Hematopoietic multipotent progenitor cell treated with erythropoietin and hydrocortisone succinate and interleukin-3 and kit ligand, for 15 days (in vitro differentiated cells): ENCODE measurements at regions not wholly inside any gene's neighbourhood (a gene's known extent, or its start where the extent isn't known, plus 50 kb on each side); places are given as distances from the start of the nearest gene placed in this dataset.
A peak's percentile ranks its signal among the peaks of the same experiment; 100 is the strongest.

Experiments
- DNase-seq: peaks from one replicate; pipeline ENCODE4 v3.0.0-alpha.2; 2015; ENCODE audit warnings: low spot score

DNA sequence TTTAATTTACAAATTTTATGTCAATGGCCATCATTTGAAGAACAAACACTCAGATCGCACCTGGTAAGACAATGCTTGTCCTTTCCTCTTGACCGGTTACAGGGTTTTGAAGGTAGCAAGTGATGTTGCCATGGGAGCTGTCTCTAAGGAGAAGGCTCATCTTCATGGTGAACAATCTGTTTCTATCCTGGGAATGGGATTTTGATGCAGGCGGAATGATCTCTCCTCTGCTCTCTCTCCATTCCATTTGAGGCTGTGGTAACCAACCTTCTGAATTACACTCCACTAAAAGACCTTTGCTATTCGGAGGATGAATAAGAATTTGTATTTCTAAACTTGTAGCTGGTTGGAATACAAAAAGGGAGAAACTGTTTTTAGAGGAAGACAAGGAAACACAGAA is 57.9 kb upstream of the SLC5A9 start:
- DNase-seq: no peak

DNA sequence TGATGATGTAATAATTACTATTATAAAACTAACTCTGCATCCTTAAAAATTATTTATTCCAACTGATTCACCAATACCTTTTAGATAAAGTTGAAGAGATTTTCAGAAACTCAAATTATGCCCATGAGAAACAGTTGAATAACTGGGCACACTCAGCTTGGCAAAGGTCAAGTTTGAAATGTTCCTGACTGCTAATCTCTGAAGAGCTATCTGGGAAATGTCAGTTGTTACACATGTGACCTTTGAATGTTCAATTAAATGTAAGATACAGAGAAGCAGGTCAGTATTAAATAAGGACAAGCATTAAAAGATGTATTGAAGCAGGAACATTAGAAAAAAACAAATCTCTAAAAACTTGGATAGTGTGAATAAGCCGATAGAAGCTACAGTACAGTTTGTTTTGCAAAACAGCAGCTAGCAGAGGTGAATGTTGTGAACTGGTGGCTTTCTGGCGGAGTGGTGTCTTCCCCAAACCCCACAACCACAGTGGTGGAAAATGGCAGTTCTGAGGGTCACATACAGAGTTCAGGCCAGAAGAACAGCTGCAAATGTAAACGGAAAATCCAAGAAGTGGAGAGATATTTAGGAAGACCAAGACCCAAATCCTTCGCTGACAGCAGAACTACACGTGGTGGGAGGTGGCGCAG is 61.9 kb upstream of the SLC5A9 start:
- DNase-seq: no peak

DNA sequence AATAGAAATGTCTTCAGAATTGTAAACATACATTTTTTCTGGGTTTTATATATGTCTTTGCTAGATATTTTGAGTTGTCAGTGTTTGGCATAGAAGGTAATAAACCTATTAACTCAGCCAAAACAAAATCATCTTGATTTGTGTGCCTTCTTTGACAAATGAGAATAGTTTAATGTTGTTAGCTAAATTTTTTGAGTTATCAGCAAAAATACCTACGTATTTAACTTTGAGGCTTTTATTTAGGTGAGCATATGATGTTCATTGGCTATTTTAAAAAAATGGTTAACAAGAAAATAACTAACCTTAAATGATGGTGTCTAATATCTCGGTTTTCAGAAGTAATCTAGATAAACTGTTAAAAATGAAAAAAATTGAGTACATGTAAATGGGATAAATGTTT is 83.2 kb upstream of the SLC5A9 start:
- DNase-seq: no peak

DNA sequence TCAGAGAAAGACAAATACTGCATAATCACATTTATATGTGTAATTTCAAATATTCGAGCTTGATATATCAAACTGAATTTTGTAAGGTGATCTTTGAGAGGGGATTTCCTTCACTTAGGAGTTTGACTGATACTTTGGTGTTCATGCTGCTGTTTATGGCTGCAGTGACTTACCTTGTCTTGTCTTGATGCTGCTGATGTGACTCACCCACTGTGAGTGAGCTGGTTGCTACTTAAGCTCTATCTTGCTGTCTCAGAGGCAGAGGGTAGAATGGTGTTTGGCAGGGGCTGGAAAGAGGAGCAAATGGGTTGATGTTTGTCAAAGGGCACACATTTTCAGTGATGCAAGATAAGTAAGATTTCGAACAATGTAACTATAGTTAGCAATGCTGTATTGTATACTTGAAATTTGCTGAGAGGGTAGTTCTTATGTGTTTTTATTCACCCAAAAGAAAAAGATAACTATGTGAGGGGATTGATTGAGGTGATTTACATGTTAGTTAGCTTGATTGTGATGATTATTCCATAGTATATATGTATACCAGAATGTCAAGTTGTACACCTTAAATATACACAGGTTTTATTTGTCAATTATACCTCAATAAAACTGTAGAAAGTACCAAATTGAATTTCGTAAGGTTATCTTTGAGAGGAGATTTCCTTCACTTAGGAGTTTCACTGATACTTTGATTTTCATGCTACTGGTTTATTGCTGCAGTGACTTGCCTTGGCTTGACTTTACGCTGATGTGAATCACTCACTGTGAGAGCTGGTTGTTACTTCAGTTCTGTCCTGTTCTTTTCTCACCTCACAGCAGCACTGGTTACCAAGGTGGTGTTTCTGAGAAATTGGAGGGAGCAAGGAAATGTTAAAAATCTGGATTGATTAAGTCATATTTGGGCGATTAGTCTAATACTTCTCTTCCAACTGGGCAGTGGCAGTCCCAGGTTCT is 94.5 kb upstream of the SLC5A9 start:
- no peak for DNase-seq

DNA sequence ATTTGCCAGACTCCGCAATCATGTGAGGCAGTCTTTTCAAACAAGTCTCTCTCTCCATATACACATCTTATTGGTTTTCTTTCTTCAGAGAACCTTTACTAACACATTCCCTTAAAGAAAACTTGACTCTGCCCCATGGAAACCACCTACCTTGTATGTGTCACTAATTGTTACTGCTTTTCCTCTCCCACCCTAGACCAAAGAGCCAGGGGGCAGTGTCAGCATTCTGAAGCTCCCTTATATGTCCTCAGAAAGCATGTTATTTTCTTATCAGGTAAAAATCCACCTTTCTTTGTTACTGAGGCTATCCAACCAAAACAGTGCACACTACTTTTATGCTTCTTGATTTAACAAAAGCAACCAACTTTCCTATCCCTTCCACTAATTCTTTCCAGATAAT is 98.9 kb upstream of the SLC5A9 start:
- no peak for DNase-seq

DNA sequence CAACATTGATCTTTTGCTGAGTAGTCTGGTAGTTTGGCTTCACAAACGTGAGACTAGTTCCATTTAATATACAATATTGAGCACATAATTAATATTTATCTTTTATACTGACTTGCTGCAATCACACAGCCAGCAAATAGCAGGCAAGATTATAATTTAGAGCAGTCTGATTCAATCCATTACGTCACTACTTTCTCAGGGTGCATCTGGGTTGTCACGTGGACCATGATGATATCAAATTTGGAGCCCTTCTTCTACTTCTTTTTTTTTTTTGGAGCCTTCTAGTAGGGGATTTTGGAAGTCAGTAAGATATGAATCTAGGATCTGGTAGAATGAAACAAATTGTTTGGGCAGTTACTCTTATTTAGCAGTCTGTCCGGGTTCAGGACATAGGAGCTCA is 100.6 kb upstream of the SLC5A9 start:
- DNase-seq: no peak

DNA sequence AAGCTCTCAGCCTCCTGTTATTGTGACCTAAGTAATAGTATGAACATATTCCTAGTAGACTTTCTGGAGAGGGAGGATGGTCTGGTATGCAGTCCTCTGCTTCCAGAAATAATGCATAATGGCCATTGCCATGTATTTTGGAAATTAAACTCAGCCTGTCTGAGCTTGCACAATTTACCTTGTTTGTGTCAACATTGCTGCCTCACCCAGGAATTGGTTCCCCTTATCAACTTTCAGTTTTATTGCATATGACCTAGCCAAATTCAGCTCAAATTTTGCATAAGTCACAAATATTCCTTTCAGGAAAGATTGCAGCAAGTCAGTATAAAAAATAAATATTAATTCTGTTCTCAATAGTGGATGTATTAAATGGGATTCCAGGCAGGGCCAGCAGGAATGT is 101.9 kb upstream of the SLC5A9 start:
- no peak for DNase-seq

DNA sequence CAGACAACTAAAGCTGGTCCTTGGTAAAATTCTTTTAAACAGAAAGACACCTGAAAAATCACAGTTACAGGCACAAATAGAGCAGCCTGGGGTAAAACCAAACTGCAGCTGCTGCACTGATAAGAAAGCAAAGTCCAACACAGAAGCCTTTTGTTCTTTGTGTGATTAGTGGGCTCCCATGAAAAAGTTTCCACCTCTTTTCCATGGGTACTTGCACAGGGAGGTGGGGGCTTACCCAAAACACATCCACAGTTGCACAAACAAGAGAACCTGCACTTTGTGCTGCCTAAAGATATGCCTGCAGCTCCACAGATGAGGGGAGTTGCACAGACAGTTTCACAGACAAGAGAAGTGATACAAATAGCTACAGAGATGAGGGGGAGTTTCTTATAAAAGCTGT is 106.7 kb upstream of the SLC5A9 start:
- DNase-seq: no peak

DNA sequence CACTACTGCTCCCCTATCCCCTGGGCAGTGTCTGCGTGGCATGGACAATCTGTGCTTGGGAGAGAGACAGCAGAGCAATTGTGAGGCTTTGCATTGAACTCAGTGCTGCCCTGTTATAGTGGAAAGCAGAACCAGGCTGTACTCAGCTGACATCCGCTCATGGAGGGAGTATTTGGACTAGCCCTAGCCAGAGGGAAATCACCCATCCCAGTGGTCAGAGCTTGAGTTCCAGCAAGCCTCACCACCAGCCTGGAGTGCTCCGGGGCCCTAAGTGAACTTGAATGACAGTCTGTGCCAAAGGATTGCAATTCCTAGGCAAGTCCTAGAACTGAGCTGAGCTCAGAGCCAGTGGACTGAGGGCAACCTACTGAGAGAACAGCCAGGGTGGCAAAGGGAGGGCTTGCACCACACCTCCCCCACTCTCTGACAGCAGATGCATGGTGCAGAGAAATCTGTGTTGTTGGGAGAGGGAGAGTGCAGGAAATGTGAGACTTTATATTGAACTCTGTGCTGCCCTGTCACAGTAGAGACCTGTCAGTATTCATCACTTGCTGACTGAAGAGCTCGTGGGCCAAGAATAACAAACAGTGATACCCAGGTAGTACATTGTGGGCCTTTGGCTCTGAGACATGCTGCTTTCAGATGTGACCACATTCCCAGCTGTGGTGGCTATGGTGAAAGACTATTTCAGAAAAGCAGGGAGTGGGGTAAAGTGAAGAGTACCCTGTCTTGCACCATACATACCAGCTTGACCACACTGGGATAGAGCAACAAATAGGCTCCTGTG is 107.7 kb upstream of the SLC5A9 start:
- no peak for DNase-seq

DNA sequence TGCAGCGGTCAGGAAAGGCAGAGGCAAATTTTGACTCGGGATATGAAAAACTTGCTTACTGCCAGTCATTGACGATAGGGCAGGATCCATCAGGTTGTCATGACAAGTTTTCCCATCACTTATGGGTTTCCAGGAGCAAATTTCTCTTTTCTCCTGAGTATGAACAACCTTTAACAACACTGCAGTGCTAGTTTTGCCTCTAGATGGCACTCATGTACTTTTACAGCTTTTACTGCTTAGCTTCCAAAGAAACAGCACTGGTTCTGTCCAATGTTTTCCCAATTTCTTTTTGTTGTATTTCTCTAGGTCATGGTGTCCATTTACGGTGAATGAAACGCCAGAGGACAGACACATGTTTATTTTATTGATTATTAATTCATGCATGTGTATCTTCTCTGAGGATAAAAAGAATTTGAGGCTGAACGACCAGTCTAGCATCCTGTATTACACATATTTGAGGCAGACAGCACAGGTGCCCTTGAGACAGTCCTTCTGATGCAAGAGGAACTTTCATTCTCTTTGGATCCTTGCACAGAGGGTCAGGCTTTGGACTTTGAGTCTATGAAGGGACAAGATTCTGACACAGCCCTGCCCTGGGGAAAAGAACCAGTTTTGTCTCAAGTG is 112.3 kb upstream of the TRABD2B start:
- DNase-seq: peak; percentile 9

DNA sequence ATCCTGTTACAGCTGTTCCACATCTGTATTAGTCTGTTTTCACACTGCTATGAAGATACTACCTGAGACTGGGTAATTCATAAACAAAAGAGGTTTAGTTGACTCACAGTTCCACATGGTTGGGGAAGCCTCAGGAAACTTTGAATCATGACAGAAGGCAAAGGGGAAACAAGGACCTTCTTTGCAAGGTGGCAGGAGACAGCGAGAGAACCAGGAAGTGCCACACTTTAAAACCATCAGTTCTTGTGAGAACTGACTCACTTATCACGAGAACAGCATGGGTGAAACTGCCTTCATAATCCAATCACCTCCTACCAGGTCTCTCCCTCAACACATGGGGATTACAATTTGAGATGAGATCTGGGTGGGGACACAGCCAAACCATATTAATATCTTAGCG is 110.3 kb upstream of the TRABD2B start:
- DNase-seq: no peak

DNA sequence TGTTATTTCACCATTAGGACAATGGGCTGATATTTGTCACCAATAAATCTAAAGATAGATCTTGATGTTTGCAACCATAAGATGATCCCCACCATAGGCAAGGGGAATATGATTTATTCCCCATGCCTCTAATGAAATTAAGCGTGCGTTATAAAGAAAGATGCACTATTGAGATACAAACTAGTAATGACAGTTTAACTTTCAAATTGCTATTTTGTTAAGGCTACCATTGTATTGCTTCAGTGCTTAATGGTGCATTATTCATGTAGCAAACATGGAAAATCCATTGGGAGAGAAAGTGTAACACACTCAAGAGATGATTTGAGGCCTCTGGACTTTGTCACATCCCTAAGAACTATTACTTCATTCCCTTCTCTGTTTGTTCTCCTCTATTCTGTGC is 108.9 kb upstream of the TRABD2B start:
- DNase-seq: no peak

DNA sequence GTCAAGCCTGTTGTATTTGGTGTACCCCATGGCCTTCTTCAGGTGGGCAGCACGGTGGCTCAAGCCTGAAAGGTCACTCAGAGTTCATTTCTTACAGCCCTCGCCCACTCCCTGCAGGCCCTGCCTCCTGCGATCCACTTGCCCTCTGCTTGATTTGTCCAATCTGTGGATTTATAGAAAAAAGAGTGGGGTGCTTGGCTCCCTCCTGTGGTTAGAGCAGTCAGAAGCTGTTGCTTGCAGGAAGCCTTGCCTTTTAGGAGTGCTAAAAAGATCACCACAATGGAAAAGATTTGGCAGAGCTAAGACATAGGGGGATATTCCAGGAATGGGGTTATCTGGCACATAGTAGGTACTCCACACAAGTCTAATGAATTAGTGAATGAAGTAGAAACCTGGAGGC is 108.0 kb upstream of the TRABD2B start:
- DNase-seq: no peak

DNA sequence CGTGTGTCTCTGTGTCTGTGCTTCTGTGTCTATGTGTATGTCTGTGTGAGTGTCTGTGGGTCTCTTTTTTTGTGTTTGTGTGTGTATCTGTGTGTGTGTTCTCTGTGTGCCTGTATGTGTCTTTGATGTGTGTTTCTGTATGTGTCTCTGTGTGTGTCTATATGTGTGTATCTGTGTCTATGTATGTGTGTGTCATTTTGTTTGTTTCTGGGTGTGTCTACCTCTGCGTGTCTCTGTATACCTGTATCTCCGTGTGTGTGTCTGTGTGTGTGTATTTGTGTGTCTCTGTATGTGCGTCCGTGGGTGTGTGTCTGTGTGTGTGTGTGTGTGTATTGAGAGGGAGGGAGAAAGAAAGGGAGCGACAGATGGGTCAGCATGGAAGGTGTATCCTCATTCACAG is 106.3 kb upstream of the TRABD2B start:
- DNase-seq: no peak

DNA sequence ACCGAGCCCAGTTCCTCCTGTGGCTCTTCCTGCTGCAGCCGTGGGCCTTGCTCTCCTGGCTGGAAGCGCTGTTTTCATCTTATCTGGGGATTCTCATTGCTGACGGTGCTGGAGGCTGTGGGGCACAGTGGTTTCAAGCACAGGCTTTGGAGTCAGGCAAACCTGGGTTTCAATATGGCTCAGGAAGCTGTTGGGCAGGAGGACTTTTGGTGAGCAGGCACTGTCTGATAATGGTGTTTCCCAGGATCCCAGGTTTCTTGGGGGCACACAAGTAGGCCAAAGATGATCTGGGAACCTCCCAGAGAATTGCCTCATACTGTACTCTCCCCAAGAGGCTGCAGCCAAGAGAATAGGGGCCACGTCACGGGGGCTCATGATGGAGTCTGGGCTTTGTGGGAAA is 105.6 kb upstream of the TRABD2B start:
- DNase-seq: no peak

DNA sequence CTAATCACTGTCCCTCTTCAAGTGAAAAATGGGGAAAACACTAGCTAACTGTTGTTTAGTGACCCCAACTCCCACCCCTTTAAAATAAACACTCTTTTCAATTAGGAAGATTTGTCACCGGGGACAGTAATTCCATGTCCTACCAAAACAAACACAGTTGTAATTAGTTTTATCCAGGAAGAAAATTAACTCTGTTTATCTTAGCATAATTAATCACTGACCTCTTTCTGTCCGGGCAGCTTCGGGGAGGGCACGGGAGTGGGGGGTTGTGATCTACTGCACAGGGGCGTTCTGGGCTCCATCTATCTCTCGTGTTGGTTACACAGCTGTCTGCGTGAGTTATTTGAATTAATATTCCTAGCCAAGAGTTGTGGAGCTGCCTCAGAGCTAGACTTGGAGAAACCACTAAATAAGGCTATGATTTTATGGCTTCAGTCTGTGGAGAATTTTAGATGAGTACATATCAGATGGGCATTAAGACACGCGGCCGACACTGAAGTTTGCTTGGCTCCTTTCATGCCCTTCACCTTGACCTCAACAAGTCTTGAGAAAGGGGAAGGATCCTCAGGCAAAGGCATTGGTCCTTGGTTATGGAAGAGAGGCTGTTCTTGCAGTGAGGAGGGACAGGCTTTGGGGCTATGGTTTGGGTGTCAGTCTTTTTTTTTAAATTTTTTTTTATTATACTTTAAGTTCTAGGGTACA is 102.0 kb upstream of the TRABD2B start:
- DNase-seq: no peak

DNA sequence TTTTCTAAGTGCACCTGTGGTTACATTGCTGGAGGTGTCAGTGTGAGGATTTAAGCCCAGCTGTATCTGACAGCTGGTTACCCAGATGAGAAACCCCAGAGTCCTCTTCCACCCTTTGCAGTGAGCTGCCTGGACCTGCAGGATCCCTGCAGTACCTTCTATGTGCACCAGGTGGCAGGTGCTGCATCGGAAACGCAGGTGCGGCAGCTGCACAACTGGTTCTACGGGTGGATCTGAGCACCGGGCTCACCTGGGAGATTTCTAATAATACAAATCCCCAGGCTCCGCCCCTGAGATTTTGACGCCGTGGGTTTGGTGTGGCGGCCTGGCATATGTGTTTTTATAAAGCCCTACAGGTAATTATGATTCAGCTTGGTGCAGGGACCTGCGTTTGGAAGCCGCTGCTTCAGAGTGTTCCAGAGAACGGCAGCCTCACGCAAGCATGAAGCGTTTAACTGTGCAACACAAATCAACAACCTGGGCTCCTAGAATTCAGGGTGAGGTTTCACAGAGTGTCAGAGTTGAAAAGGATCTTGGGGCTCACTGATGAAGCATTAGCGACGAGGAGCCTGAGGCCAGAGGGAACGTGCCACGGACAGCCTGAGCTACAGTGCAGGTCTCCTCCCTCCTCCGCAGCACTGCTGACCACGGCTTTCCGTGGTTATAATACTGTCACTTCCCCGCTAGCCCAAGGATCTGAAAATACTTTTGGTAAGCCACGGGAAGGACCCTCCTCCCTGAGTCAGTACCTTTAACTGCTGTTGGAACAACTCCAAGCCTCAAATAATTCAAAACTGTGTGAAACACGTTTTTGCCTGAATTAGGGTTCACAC is 96.7 kb upstream of the TRABD2B start:
- peak; percentile 26 for DNase-seq

DNA sequence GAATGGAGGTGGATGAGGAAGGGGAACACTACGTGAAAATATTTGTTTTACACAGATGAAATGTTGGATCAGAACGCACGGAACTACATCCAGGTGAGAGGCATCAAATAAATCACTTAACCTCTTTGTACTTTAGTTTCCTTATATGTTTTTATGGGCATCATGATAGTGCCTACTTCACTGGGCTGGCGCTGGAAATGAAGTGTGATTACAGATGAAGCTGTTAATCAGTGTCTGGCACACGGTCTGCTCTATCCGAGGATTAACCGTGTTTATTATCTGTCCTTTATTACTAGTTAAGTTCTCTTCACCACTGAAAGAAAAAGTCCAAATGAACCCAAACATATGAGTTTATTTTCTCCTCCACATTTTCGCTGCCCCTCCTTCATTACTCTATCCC is 96.0 kb upstream of the TRABD2B start:
- no peak for DNase-seq

DNA sequence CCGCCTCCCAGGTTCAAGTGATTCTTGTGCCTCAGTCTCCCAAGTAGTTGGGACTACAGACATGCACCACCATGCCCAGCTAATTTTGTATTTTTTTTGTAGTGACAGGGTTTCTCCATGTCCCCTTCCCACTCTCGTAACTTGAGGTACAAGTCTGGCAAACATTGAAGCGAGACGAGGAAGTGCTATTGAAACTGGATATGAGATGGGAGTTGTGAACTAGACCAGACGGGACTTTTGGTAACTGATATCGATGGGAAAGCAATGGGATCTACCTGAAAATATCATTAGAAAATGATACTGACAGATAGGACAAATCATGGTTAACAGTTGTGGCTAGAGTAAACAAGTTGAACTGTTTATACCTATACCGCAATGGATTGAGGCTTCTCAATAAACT is 95.2 kb upstream of the TRABD2B start:
- no peak for DNase-seq

DNA sequence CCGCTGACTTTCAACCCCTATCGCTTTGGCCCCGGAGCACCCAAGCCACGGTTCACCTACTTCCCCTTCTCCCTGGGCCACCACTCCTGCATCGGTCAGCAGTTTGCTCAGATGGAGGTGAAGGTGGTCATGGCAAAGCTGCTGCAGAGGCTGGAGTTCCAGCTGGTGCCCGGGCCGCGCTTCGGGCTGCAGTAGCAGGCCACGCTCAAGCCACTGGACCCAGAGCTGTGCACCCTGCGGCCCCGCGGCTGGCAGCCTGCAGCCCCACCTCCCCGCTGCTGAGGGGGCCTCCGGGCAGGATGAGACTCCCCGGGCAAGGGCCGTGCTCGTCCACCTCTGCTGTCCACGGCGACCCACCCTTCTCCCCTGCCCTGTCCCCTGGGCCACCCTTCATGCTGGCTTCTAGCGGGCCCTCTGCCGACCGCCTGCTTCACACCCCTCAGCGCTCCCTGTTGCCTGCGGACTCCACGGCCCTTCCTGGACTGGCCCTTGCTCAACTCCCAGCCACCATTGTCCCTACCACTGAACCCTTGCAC is 92.2 kb upstream of the TRABD2B start:
- DNase-seq: no peak

DNA sequence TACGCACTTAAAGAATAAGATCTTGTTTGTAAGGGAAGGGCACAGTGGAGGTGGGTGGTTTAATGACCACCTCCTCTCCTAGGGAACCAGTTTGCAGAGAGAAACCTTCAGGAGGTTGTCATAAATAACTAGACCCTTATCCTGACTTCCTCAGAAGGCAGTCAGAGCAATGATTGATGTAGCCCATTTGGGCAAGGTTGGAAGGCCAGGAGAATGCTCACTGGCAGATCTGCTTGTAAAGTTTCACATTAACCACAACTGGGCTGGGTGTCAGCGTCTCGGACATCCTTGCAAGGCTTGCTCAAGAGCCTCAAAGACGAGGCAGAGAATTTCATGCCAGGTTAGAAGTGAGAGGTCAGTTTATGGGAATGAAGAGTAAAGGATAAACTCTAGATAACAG is 87.6 kb upstream of the TRABD2B start:
- DNase-seq: no peak
